Activated CD4-positive, alpha-beta T cell treated with anti-CD3 and anti-CD28 coated beads for 36 hours (primary cell): ENCODE measurements at regions not wholly inside any gene's neighbourhood (a gene's known extent, or its start where the extent isn't known, plus 50 kb on each side); places are given as distances from the start of the nearest gene placed in this dataset.

ENCODE experiments used
- ATAC-seq: fragments of 200-7000 bp; cut with Tn5 transposase; one replicate; pipeline ENCODE4 v1.10.0; 2021; ENCODE audit warnings: mild to moderate bottlenecking, moderate library complexity
- CTCF ChIA-PET: fragments of 350-600 bp; sonication (Branson Sonifier 250); formaldehyde crosslinking; loops from one replicate; lab custom pipeline; 2021; ENCODE audit warnings: antibody characterized with exemption; lab: Charles Lee
- POLR2A ChIA-PET: fragments of 350-600 bp; sonication (Branson Sonifier 250); formaldehyde crosslinking; loops from one replicate; lab custom pipeline; 2021; ENCODE audit warnings: antibody characterized with exemption, inconsistent platforms; lab: Charles Lee
- DNase-seq: peaks from one replicate; pipeline ENCODE4 v3.0.0-alpha.2; 2020
- H3K27ac Mint-ChIP-seq: one replicate; pipeline ENCODE4 v1.8.0; 2021; ENCODE audit warnings: mixed read lengths
- H3K27me3 Mint-ChIP-seq: one replicate; pipeline ENCODE4 v1.8.0; 2021; ENCODE audit warnings: mixed read lengths
- H3K36me3 Mint-ChIP-seq: one replicate; pipeline ENCODE4 v1.8.0; 2021; ENCODE audit warnings: low read depth, mixed read lengths
- H3K4me1 Mint-ChIP-seq: one replicate; pipeline ENCODE4 v1.8.0; 2021; ENCODE audit warnings: mixed read lengths
- H3K4me3 Mint-ChIP-seq: one replicate; pipeline ENCODE4 v1.8.0; 2021; ENCODE audit warnings: mild to moderate bottlenecking, moderate library complexity, mixed read lengths
- H3K9me3 Mint-ChIP-seq: one replicate; pipeline ENCODE4 v1.8.0; 2021; ENCODE audit warnings: low read depth, mixed read lengths
- intact Hi-C, 2 experiments: fragments of 100-400 bp; cut with DNase I in 1 of 2; cut with micrococcal nuclease in 1 of 2; formaldehyde crosslinking; loops; one replicate each; pipeline versions ENCODE4 v1.14.2 to v1.15.1; 2022 to 2024; cut with DNase I, micrococcal nuclease

DNA sequence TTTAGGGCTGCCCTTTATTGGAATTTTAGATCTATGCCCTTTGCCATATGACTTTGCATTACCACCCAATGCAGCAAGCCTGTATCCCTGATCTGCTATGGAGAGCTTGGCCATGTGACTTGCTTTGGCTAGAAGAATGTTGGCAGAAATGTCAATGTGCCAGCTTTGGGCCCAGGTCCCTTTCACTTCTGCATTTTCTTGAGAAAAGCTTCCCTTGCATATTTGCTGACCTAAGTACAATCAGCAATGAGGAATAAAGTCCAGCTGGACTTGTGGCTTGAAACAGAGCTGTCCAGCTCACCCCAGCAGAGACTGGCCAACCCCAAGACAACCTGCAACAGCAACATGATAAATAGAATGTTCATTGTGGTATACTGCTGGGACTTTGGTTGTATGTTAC is 135.9 kb downstream of the PAH start:
- Mint-ChIP-seq H3K27ac (no peak overlapping the region), H3K4me3 (no peak overlapping the region), H3K36me3 (no peaks in the 10 kb centered on the region), H3K4me1 (no peaks in the 10 kb centered on the region), H3K9me3 (no peaks in the 10 kb centered on the region), H3K27me3 (peaks cover under 1% of the 10 kb centered on the region)
- CTCF ChIA-PET = interaction anchor here (0.6 kb wide), 1 partner anchor 951 kb away, joined by 3 read pairs; no protein-coding TSS in a partner anchor
- ATAC-seq (no peak), DNase-seq (no peak)
- POLR2A ChIA-PET = no interaction called here
- intact Hi-C loops = no loop called here

DNA sequence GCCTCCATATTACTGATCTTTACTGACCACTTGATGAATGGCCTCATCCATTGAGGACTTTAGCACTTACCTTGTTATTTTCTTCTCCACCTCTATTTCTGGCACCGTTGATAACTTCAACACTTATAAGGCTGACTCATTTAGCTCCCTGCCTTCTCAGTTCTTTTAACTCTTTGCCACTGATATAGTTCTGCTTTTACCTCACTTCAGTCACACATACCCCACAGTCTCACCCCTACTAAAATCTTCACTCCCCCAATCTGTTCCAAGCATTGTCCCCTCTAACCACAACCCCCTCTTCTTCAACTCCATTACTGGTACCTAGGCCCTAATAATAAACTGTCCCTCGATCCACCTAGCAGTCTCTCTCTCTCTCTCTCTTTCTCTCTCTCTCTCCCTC is 141.0 kb downstream of the PAH start:
- ATAC-seq (no peak), DNase-seq (no peak)
- ChIA-PET CTCF (no interaction called here), POLR2A (no interaction called here)
- no peak overlapping the region for H3K27ac Mint-ChIP-seq
- peaks cover 5% of the 10 kb centered on the region for H3K27me3 Mint-ChIP-seq
- no peak overlapping the region for H3K4me3 Mint-ChIP-seq
- no peaks in the 10 kb centered on the region for H3K4me1 Mint-ChIP-seq
- H3K36me3 Mint-ChIP-seq = no peaks in the 10 kb centered on the region
- no peaks in the 10 kb centered on the region for H3K9me3 Mint-ChIP-seq
- intact Hi-C loops = no loop called here

DNA sequence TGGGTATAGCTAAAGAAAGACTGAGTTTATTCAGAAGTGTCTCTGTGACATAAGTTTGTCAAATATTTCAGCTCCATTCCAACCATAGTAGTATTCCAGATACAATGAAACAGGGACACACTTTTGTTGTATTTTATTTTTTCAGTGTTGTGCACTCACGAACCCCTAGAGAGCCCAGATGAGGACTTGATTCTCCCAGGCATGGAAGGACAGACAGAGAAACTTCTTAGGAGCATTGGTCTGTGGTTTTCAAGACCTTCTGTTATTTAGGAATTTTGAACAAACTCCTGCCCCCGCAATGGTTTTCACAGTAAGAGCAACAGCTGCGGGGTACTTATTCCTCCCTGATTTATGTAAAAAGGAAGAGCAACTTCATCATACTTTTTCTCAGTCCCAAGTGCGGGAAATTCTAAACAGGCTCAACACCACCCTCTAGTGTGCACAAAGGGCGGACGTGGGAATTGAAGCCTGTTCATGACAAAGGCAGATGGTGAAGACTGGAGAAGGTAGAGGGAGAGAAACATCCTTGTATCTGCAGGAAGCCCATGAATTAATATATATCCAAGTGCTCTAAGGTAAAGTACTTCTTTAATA is 147.6 kb downstream of the PAH start:
- intact Hi-C loops = loop anchor here in 1 of 2 experiments (1.0 to 10.0 kb wide), 3 partner anchors 675 to 853 kb away; no protein-coding TSS in a partner anchor
- ChIA-PET CTCF (interaction anchor here (1.1 kb wide), 1 partner anchor 826 kb away, joined by 6 read pairs; no protein-coding TSS in a partner anchor), POLR2A (no interaction called here)
- H3K27ac Mint-ChIP-seq = no peak overlapping the region
- ATAC-seq (peak; percentile 60), DNase-seq (peak; percentile 57)
- H3K36me3 Mint-ChIP-seq = no peaks in the 10 kb centered on the region
- H3K9me3 Mint-ChIP-seq = no peaks in the 10 kb centered on the region
- H3K27me3 Mint-ChIP-seq = peaks cover 3% of the 10 kb centered on the region
- H3K4me1 Mint-ChIP-seq = no peaks in the 10 kb centered on the region
- no peak overlapping the region for H3K4me3 Mint-ChIP-seq

DNA sequence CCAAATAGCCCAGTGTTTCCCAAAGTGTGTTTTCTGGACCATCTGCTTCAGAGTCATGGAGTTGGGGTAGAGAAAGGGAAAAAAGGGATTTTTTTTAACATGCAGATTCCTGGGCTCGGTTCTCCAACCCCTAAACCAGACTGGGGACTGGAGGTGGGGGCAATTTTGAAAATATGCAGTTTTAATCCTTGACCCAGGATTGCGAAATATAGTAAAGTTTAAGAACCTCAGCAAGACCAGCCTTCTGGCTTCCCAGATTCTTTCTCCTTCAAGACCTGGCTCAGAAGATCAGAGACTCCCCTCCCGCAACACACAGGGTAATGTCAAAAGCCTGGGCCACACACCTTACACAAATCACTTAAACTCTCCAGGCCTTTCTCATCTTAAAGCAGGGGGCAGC is 150.1 kb downstream of the PAH start:
- intact Hi-C loops = loop anchor here in 1 of 2 experiments (10.0 kb wide), 1 partner anchor 672 kb away; no protein-coding TSS in a partner anchor
- Mint-ChIP-seq H3K4me1 (no peaks in the 10 kb centered on the region), H3K36me3 (no peaks in the 10 kb centered on the region), H3K4me3 (no peak overlapping the region), H3K27me3 (peaks cover 3% of the 10 kb centered on the region), H3K9me3 (no peaks in the 10 kb centered on the region), H3K27ac (no peak overlapping the region)
- ChIA-PET CTCF (interaction anchor here (0.7 to 0.8 kb wide), 2 partner anchors 21 to 648 kb away, joined by 3 to 8 read pairs; no protein-coding TSS in a partner anchor), POLR2A (no interaction called here)
- ATAC-seq = no peak
- DNase-seq = no peak

DNA sequence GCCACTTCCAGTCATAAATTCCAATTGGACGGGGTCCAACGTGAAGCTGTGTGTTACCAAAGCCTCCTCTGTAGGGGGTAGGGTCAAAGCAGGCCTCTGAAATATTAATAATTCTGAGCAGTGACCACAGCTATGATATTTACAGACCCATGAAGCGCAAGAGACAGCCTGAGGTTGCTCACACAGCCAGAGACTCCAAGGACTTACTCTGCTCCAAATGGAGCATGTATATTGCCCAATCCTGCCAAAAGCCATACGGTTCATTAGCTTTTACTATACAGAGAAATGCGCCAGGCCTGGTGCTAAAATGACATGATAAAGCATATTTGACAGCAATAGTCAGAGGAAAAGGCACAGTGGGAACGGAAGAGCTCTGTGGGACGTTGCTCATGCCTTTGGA is 151.3 kb downstream of the PAH start:
- intact Hi-C loops = loop anchor here in 1 of 2 experiments (10.0 kb wide), 1 partner anchor 671 kb away; no protein-coding TSS in a partner anchor
- Mint-ChIP-seq H3K36me3 (no peaks in the 10 kb centered on the region), H3K4me1 (no peaks in the 10 kb centered on the region), H3K27ac (no peak overlapping the region), H3K9me3 (no peaks in the 10 kb centered on the region), H3K27me3 (peaks cover 2% of the 10 kb centered on the region), H3K4me3 (no peak overlapping the region)
- DNase-seq (no peak), ATAC-seq (no peak)
- CTCF ChIA-PET = no interaction called here
- POLR2A ChIA-PET = no interaction called here

DNA sequence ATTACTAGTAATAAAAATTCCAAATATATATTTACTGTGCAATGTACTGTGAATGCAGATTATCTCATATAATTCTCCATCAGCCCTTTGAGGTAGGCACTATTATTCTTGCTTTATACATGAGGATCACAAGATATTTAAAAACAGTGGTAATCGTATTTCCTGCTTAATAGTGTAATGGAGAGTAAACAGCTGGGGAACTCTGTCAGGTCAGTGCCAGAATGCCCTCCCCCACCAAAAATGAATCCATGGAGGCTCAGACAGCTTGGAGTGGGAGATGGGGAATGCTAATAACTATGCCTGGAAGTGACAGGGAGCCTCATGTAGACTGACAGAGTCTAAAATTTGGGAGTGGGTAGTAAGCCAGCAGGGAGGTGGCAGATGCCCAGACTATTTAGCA is 153.6 kb downstream of the PAH start:
- H3K27ac Mint-ChIP-seq = no peak overlapping the region
- no peak overlapping the region for H3K4me3 Mint-ChIP-seq
- no peaks in the 10 kb centered on the region for H3K4me1 Mint-ChIP-seq
- ATAC-seq = no peak
- intact Hi-C loops = loop anchor here in 1 of 2 experiments (10.0 kb wide), 1 partner anchor 669 kb away; no protein-coding TSS in a partner anchor
- ChIA-PET POLR2A (no interaction called here), CTCF (no interaction called here)
- H3K27me3 Mint-ChIP-seq = no peaks in the 10 kb centered on the region
- H3K36me3 Mint-ChIP-seq = no peaks in the 10 kb centered on the region
- no peak for DNase-seq
- no peaks in the 10 kb centered on the region for H3K9me3 Mint-ChIP-seq

DNA sequence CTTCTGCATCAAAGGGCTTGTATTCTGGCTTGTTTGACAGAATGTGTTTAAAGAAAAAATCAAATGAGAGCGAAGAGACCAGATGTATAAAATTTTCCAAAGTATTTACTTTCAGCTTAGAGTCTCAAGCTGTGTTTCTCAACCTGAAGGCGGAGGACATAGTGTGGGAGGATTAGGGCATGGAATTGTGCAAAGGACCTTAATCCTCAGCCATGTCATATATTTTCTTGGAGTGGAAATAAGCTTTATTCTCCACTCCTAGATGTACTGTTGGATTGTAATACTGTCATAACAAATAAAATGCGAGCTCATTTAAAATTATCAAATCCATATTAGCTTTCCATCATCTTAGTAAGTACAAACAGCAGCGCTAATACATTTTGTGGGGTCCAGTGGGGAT is 154.0 kb downstream of the PAH start:
- CTCF ChIA-PET = no interaction called here
- no peak for DNase-seq
- Mint-ChIP-seq H3K4me1 (no peaks in the 10 kb centered on the region), H3K4me3 (no peak overlapping the region), H3K27ac (no peak overlapping the region), H3K9me3 (no peaks in the 10 kb centered on the region), H3K27me3 (no peaks in the 10 kb centered on the region), H3K36me3 (no peaks in the 10 kb centered on the region)
- no peak for ATAC-seq
- intact Hi-C loops = loop anchor here in 1 of 2 experiments (10.0 kb wide), 1 partner anchor 668 kb away; no protein-coding TSS in a partner anchor
- POLR2A ChIA-PET = no interaction called here

DNA sequence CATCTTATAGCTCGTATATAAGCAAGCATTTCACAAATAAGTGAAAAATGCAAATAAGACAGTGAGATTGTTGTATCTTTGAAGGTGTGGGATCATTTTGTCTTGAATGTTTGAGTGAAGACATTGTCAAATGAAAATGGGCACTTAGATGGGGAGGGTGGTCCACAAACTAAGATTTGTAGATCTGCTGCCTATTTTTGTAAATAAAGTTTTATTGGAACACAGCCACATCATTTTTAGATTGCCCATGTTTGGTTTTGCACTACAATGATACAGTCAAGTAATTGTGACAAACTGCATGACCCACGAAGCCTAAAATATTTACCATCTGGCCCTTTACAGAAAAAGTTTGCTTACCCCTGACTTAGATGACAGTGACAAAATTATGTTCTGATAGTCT is 156.7 kb downstream of the PAH start:
- intact Hi-C loops = loop anchor here in 1 of 2 experiments (10.0 kb wide), 1 partner anchor 666 kb away; no protein-coding TSS in a partner anchor
- Mint-ChIP-seq H3K36me3 (no peaks in the 10 kb centered on the region), H3K9me3 (no peaks in the 10 kb centered on the region), H3K4me1 (no peaks in the 10 kb centered on the region), H3K4me3 (no peak overlapping the region), H3K27me3 (no peaks in the 10 kb centered on the region), H3K27ac (no peak overlapping the region)
- ChIA-PET POLR2A (no interaction called here), CTCF (no interaction called here)
- no peak for ATAC-seq
- DNase-seq = no peak

DNA sequence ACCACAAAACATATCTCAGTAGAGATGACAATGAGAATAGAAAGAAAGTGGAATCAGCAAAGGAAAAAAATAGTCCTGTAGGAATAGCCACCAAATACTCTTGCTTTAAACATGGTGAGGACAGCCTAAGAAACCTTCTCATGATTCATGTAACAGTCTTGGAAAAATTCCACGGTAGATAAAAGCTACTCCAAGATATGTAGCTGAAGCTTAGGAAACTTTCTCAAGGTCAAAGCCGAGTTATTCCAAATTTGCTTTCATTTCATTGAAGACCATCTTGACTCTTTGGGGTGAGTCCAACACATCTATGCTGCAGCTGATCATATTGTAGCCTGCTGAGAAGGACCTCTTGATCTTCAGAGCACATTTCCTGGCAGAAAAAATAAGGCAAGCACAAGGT is 157.6 kb downstream of the PAH start:
- intact Hi-C loops = no loop called here
- Mint-ChIP-seq H3K4me3 (no peak overlapping the region), H3K27ac (no peak overlapping the region), H3K27me3 (no peaks in the 10 kb centered on the region), H3K36me3 (no peaks in the 10 kb centered on the region), H3K4me1 (no peaks in the 10 kb centered on the region), H3K9me3 (no peaks in the 10 kb centered on the region)
- no peak for ATAC-seq
- DNase-seq = no peak
- ChIA-PET CTCF (interaction anchor here (0.7 kb wide), 1 partner anchor 12 kb away, joined by 3 read pairs; no protein-coding TSS in a partner anchor), POLR2A (no interaction called here)

DNA sequence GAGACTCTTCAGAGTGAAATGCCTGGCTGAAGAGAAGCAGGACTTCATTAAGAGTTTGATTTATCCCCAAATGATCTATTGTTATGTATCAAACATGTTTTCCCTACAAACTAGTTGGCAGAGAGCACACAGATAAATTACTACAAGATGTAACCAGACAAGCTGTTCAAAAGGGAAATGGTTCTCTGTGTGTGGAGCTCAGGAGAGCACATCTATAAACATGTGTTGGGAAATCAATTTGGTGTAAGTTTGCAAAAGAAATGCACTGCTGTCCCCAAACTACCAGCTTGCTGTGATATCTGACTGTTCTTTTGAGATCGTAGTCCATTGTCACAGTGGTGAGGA is 159.2 kb downstream of the PAH start:
- Mint-ChIP-seq H3K4me1 (no peaks in the 10 kb centered on the region), H3K9me3 (no peaks in the 10 kb centered on the region), H3K27me3 (no peaks in the 10 kb centered on the region), H3K27ac (no peak overlapping the region), H3K4me3 (no peak overlapping the region), H3K36me3 (no peaks in the 10 kb centered on the region)
- intact Hi-C loops = no loop called here
- ChIA-PET POLR2A (no interaction called here), CTCF (interaction anchor here (0.6 kb wide), 1 partner anchor 126 kb away, joined by 3 read pairs; no protein-coding TSS in a partner anchor)
- no peak for ATAC-seq
- no peak for DNase-seq

DNA sequence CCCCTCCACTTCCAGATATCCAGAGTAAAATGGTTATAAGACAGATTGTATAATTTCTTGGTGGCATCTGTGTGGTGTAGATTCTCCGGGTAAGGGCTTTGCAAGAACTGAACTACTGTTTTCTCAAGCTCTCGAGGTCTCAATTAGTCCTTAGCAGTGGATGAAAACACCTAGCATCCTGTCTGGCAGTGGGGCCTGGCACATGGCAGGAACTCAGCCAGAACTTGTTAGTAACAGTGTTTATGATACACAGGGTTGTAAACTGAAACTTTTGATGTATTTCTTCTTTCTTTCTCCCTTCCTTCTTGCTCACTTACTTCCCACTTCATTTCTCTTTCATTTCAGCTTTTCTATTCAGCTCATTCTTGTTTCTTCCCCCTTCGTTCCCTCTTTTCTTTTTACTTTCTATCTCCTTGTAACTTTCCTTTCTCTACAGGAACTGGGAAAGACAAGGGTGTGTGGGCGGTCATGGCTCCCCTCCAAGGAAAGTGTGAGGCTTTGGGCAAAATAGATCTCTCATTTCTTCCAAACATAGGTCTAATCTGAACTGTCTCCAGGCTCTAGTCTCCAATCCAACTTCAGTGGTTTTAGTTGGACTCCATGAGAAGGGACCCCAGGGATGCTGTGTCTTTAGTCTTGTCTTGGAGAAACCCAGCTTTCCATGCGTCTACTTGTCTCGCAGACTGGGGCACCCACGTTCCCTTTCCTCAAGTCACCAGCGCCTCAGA is 159.7 kb downstream of the PAH start:
- Mint-ChIP-seq H3K27ac (no peak overlapping the region), H3K36me3 (no peaks in the 10 kb centered on the region), H3K9me3 (no peaks in the 10 kb centered on the region), H3K4me3 (no peak overlapping the region), H3K27me3 (no peaks in the 10 kb centered on the region), H3K4me1 (no peaks in the 10 kb centered on the region)
- intact Hi-C loops = no loop called here
- DNase-seq = no peak
- ATAC-seq = no peak
- CTCF ChIA-PET = interaction anchor here (0.6 kb wide), 1 partner anchor 126 kb away, joined by 3 read pairs; no protein-coding TSS in a partner anchor
- POLR2A ChIA-PET = no interaction called here

DNA sequence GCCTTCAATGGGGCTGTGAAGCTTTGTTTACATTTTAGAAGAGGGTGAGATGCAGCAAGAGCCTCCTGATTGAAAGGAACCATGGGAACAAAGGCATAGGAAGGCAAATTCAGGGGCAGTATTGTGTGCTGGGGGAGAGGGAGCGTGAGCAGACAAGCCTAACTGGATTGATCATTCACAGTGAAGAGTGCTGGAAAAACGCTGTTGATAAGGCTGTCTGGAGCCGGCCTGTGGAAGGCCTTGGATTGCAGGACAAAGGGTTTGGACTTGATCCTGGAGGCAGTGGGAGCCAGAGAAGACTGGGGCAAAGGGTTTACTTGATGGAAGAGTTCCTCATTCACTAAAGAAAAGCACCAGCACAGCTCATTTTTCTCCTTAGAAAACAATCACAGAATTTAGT is 160.5 kb downstream of the PAH start:
- CTCF ChIA-PET = no interaction called here

More for the DNA sequence above, 160.5 kb downstream of the PAH start:
- POLR2A ChIA-PET = no interaction called here
- no peaks in the 10 kb centered on the region for H3K9me3 Mint-ChIP-seq
- no peak overlapping the region for H3K27ac Mint-ChIP-seq
- no peaks in the 10 kb centered on the region for H3K36me3 Mint-ChIP-seq
- no peaks in the 10 kb centered on the region for H3K27me3 Mint-ChIP-seq
- DNase-seq (no peak), ATAC-seq (no peak)
- no peak overlapping the region for H3K4me3 Mint-ChIP-seq
- intact Hi-C loops = no loop called here
- no peaks in the 10 kb centered on the region for H3K4me1 Mint-ChIP-seq
